NCI-H1105 treated with DMSO at 0.1 percent for 48 hours (cell line): ENCODE measurements at regions not wholly inside any gene's neighbourhood (a gene's known extent, or its start where the extent isn't known, plus 50 kb on each side); places are given as distances from the start of the nearest gene placed in this dataset.
"Not testable (repeated sequence)": the region's sequence is repeated elsewhere in the genome, so short reads cannot be mapped to it uniquely, and the experiment has no call there.

Experiments
- DNase-seq: peaks from one replicate; lab custom pipeline; 2025; lab: John Stamatoyannopoulos, UW

GRCh38 chr6:167690167-167690922 lies 136.4 kb upstream of the AFDN start:
- not testable (repeated sequence) for DNase-seq

GRCh38 chr6:167690931-167691330 lies 135.8 kb upstream of the AFDN start:
- no peak for DNase-seq

GRCh38 chr6:167691533-167692312 lies 135.0 kb upstream of the AFDN start:
- DNase-seq = no peak

GRCh38 chr6:167693478-167693877 lies 133.2 kb upstream of the AFDN start:
- DNase-seq = not testable (repeated sequence)

- DNase-seq = no peak
These were observed 130.9 kb upstream of the AFDN start for GRCh38 chr6:167695831-167696230.

GRCh38 chr6:167696296-167696695 lies 130.4 kb upstream of the AFDN start:
- no peak for DNase-seq

GRCh38 chr6:167697316-167697715 lies 129.4 kb upstream of the AFDN start:
- no peak for DNase-seq

- no peak for DNase-seq
These were observed 128.2 kb upstream of the AFDN start for GRCh38 chr6:167698540-167698939.

GRCh38 chr6:167699141-167699931 lies 127.4 kb upstream of the AFDN start:
- no peak for DNase-seq

GRCh38 chr6:167700199-167700598 lies 126.5 kb upstream of the AFDN start:
- no peak for DNase-seq

GRCh38 chr6:167701010-167701409 lies 125.7 kb upstream of the AFDN start:
- DNase-seq = no peak

GRCh38 chr6:167702241-167702827 lies 124.4 kb upstream of the AFDN start:
- DNase-seq = no peak

GRCh38 chr6:167703347-167703746 lies 123.4 kb upstream of the AFDN start:
- DNase-seq = no peak

- no peak for DNase-seq
These were observed 122.9 kb upstream of the AFDN start for GRCh38 chr6:167703781-167704180.

- DNase-seq = no peak
These were observed 122.3 kb upstream of the AFDN start for GRCh38 chr6:167704396-167704901.

- DNase-seq = no peak
These were observed 121.4 kb upstream of the AFDN start for GRCh38 chr6:167705211-167705750.

GRCh38 chr6:167706313-167707109 lies 120.2 kb upstream of the AFDN start:
- no peak for DNase-seq

GRCh38 chr6:167707686-167708500 lies 118.8 kb upstream of the AFDN start:
- no peak for DNase-seq

GRCh38 chr6:167708501-167709094 lies 118.1 kb upstream of the AFDN start:
- no peak for DNase-seq

GRCh38 chr6:167709196-167709595 lies 117.5 kb upstream of the AFDN start:
- no peak for DNase-seq
